Tongue (tissue), 1 donor: ENCODE measurements at regions not wholly inside any gene's neighbourhood (a gene's known extent, or its start where the extent isn't known, plus 50 kb on each side); places are given as distances from the start of the nearest gene placed in this dataset.

ENCODE experiments used
- DNase-seq: peaks from one replicate; pipeline ENCODE4 v3.0.0-alpha.2; 2015

DNA sequence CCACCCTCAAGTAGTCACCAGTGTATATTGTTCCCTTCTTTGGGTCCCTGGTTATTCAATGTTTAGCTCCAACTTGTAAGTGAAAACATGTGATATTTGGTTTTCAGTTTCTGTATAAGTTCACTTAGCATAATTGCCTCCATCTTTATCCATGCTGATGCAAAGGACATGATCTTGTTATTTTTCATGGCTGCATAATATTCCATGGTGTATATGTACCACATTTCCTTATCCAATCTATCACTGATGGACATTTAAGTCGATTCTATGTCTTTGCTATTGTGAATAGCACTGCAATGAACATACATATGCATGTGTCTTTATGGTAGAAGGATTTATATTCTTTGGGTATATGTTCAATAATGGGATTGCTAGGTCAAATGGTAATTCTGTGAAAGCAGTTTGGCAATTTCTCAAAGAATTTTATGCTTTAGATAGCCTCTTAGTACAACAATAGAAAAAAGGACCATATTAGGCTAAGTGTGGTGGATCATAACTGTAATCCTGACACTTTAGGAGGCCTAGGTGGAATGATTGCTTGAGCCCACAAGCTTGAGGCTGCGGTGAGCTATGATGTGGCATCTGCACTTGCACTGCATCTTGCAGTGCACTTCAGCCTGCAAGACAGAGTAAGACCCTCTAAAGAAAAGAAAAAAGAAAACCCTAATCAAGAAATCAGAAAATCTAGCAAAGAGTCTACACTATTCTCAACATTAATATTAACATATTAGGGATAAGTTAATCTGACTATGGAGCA, 468.5 kb upstream of the FAT3 start:
- no peak for DNase-seq

DNA sequence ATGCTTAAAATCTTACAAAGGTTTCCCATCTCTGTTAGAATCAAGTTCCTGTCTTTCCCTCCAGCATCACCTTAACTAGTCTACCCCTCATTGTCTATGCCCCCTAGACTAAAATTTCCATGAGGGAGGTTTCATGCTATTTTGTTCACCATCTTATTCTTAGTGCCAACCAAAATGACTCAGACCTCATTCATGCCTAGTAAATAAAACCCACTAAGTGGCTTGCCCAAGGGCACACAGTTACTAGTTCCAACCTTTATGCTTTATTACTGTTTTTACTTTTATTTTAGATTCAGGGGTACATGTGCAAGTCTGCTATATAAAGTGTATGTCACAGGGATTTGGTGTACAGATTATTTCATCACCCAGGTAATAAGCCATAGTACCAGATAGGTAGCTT, 469.1 kb upstream of the FAT3 start:
- no peak for DNase-seq

DNA sequence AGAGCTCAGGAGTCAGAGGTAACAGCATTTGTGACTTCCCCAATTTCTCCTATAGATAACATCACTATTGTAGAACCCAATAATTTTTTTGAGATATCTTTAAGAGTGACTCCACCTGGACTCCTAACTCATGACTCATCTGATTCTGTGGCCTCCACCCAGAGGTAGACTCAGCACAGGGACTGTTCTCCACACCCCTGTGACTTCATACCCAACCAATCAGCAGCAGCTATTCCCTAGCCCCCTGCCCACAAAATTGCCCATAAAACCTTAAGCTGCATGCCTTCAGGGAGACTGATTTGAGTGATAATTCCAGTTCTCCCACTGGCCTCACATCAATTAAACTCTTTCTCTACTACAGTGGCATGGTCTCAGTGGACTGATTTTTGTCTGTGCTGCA, 475.4 kb upstream of the FAT3 start:
- no peak for DNase-seq

DNA sequence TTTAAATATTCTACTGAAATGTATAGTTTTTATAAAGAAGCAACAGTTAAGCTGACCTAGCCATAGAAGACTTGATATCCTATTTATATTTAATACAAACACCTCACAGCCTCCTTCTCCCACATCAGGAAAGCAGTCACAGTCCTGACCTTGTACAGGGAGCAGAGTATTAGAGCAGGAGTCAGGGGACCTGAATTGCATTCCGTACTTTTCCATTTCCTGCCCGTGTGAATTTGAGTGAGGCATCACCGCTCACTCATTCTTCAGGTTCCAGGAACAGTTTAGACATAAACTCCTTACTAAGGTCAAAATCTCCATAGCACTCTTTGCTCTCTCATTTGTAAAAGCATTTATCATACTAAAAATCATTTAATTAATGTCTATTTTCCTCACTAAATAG, 482.5 kb upstream of the FAT3 start:
- DNase-seq, result no peak

DNA sequence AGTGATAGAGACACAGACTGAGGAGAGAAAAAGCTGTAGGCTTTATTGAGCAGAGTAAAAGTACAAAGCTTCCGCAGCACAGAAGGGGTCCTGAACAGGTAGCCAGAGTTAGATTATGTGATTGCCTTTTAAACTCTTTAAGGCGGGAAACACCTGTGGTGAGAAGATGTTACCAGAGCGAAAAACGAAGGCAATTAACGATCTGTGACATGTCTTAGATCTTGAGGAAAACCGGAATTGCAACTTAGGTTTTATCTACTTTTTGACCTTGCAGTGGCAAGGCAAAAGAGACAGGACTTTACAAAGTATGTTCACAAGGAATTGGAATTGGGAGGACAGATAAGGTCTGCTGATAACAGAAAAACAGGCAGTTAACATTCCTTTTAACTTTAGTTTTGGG, 493.6 kb upstream of the FAT3 start:
- DNase-seq, result no peak

DNA sequence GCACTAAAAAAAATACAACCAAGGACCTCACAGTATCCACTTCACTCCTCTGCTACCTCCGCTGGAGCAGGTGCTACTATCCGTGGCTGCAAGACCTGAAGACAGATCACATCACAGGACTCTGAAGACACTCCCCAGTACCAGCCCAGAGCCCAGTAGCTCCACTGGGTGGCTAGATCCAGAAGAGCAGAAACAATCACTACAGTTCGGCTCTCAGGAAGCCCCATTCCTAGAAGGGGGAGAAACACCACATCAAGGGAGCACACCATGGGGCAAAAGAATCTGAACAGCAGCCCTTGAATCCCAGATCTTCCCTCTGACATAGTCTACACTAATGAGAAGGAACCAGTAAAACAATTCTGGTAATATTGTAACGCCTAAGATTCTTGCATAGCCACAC, 494.0 kb upstream of the FAT3 start:
- no peak for DNase-seq

DNA sequence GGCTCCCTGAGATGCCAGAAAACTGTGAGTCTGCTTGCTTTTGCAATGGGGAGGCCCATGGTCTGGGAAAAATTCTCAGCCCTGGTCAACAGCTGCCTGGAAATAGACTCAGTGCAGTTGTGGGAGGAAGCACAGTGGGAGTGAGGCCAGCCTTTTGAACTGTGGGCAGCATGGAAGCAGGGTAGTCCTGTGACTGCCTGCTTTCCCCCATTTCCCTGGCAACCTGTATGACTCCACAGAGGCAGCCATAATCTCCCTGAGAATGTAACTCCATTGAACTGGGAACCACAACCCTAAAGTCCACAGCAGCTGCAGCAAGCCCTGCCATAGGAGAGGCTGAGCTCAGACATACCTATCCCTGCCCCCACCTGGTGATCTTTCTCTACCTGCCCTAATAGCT, 494.6 kb upstream of the FAT3 start:
- no peak for DNase-seq

DNA sequence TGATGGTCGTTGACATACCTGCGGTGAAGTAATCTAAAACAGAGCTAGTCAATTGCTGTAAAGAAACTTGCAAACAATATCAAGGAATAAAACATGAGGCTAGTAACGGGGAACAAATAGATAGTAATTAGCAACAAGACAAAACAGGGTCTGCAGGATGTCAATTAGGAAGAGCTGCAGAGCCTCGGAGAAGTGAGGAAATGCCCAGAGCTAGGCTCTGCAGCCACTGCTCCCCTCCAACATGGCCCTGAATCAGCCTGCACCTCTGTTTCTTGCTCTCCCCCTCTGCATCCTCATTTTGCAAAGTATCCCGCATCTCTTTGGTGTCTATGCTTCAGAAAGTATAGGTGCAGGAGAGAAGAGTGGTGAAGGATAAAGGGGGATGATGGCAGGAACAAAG, 507.4 kb upstream of the FAT3 start:
- no peak for DNase-seq

DNA sequence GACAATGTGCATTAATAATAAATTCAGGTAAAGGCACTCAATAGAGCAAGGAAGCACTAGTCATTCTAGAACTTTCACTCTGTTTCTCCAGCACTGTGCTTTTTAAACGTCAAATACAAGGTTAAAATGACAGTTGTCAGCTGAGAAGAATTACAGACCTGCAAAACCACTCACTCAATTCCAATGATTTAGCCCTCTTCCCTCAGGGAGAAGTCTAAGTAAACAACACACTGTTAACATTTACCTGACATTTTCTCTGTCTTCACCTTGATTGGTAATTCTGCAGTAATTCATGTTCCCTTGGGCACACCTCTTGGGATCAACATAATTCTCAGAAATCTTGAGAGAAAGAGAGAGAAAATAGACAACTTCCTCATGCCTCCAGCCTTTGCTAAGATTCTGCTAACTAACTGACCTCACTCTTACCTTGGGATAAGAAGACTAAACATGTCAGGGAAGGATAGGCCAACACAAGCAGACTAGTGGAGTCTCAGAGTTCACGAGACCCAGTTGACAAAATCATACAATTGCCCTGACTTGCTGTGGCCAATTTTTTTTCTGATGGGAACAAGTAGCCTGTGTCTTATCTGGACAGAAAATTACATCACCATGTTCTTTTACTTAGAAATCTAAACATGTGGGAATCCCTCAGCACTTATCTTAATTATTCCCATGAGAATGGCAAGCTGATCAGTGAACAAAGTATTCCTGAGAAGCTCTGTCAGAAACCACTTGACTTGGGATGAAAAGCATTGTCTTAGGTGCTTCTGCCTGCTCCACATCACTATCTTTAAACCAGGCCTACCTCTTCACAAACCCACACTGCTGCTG, 516.8 kb upstream of the FAT3 start:
- DNase-seq, result peak; percentile 42

DNA sequence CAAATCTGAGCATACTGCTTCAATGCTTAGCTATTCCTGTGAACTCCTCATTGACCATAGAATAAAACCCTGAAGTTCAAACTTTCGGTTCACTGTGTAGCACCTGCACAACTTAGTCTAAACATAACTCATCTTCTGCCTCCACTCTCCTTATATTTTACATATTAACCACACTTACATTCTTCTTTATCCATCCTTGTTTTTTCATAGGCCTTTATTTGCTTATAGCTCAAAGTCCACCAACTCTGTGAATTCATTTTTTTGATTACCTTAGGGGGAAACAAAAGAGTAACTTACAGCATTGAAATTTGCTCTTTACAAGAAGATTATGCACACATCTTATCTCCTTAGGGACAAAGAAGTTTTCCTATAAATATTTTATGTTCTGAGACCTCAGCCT, 521.6 kb upstream of the FAT3 start:
- no peak for DNase-seq

DNA sequence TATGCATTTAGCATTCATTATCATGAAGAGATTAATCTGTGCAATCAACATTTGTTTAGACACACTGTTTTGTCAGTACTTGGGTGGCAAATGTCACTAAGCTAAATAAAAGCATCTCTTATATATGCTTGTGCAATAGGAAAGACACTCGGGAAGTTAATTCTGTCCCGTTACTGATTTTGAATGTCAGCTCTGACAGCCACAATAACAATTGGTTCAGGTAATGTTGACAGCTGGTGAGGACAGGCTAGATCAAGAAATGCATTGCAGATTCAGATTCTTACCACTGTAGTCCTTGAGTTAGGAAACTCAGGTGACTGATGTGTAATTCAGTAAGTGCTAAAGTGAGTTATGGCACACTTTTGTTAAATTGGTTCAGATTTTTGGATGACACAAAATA, 523.8 kb upstream of the FAT3 start:
- DNase-seq, result no peak

DNA sequence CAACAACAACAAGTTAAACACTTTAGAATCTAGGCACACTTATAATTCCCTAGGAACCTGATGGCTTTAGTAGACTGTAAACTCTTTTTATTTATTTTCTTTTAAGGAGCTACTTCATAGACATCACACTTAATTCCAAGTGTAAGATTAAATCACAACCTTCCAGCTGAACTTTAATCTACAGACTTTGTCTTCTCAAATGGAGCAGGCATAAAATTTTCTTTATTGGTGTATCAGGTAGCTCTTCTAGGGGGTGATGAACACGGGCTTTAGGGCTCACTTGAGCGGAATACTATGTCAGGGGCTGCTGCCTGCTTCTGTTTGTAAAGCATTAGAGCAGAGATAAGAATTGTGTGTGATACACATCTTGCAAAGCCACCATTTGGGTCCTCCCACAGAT, 525.8 kb upstream of the FAT3 start:
- no peak for DNase-seq

DNA sequence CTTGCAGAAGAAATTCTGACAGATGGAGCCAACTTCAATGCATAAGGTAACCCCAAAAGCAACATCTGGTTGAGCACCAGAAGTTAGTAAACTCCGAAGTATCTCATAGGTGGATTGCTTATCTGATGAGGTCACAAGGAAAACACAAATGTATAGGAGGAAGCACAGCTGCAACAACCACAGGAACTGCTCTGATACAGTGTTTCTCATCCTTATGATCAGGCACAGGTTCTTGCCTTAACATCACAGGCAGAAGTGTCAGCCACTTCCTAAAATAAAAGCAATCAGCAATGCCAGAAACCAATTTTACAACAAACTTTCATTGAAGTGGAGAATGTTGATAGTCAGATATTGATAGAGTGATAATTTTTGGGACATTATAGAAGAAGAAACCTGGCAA, 530.3 kb upstream of the FAT3 start:
- no peak for DNase-seq

DNA sequence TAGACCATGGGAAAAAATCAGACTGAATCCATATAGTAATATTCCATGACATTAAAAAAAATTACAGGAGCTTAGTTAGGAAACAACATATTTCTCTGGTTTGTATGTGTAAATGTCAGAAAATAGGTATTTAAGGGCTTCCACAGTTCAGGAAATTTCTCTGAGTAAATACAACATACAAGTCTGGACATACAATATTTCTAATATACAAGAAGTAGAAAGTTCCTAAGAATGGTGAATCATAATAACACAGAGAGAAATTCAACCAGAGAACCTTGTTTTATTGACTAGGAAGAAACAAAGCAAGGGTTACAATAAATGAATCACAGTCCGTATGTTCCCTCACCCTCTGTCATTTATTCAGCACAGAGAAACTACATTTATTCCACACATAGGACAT, 532.7 kb upstream of the FAT3 start:
- DNase-seq, result no peak

DNA sequence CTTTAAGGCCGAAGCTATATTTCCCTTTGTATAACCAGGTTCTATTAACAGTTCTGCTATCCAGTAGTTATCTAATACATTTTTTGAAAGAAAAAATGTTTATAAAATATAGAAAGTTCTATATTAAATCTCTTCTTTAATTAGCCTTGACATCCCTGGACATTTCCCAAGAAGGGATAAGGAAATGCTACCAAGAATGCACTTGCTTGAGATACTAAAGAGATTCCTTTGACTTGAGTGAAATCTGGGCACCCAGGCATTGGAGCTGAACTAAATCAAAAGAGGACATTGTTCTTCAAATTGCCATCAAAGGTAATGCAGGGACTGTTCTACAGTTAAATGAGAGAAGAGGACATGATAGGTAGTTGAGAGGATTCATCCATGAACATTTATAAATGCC, 535.9 kb upstream of the FAT3 start:
- DNase-seq, result no peak

DNA sequence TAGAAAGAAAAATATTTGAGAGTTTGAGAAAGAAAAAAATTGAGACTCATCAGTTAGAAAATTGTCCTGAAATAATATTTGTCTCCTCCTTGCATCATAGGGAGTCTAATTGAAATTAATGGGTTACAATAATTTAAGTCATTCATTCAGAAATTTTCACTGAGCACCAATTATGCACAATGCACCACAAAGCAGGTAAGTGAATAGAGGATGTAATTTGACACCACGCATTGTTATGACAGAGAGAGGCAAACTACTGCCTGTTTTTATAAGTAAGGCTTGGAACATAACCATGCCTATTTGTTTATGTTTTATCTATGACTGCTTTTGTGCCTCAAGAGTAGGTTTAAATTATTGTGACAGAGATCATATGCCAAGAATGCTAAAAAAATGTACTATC, 537.9 kb upstream of the FAT3 start:
- DNase-seq, result no peak

DNA sequence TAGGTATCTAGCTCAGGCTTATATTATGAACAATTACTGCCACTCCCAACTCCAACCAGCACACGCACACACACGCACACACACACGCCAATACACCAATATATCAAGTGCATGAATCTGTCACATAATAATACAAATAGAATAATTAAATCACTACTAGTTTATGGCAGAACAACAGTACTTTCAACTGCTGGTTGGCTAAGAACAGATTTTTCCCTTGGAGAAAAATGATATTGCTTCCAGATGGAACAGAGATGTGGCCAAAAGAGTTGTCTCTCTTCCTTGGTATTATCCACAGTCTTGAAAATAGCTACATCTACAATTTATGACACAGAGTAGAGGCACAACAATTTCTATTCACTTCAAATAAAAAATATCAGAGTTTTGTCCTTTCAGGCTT, 538.3 kb upstream of the FAT3 start:
- DNase-seq, result peak; percentile 9

DNA sequence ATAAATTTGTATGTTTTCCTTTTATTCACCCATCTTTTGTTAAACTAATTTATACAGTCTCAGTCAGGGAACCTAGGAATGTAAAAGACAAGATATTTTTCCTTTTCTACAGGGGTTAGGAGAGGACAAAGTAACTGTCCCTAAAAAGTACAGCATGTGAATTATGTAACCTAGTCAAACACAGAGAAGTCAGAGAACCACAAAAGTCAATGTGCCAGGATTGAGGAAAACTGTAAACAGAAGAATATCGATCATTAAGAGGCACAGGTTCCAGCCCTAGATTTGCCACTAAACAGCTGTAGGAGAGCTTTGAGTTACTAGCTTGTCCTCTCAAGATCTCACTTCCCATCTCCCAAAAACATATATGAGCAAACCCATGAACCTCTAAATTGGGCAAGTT, 550.9 kb upstream of the FAT3 start:
- no peak for DNase-seq

DNA sequence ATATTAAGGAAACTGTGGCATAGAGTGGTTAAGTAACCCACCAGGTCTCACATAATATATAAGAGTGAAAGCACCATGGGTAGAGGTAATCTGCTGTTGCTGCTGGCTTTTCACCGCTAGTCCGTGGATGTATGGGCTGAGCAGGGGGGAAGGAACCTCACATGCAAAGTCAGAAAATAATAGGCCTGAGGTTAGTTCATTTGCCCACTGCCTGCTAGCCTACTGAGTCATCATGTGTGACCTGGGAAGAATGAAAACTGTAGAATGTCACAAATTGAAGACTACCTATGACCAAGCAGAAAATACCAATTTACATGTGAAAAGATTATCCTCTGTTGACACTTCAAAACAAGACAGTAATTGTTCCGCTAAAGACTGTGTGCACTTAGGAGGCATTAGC, 560.1 kb upstream of the FAT3 start:
- no peak for DNase-seq

DNA sequence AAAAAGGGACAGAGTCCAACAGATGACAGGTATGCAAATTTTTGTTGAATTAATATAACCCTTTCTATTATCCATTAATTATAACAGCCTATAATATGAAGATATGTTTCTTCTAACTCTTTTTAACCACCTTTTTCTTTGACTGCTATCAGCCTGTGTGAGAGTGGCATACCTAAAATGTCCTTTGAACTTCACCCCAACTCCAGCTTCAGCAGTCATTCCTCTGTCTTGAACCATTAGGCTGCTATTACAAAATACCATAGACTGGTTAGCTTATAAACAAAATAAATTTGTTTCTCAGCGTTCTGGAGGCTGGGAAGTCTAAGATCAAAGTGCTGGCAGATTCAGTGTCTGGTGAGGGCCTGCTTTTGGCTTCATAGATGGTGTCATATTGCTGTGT, 564.6 kb upstream of the FAT3 start:
- no peak for DNase-seq

DNA sequence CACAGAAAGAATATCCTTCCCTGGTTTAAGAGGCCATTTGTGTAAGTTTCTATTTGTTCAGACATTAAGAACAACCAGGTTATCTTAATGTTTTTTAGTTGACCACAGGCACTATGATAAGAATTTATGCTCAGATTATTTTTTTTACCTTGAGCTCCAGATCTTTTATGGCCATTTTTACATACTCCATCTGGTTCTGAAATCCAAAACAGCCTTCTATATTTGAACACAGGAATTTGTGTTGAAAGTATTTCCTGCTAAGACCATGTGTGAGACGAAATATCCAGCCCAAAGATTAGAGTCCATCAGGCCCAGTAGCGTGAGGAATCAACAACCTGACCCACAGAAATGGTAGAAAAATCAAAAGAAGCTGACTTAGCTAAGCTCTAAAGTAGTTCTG, 569.9 kb upstream of the FAT3 start:
- DNase-seq, result no peak

DNA sequence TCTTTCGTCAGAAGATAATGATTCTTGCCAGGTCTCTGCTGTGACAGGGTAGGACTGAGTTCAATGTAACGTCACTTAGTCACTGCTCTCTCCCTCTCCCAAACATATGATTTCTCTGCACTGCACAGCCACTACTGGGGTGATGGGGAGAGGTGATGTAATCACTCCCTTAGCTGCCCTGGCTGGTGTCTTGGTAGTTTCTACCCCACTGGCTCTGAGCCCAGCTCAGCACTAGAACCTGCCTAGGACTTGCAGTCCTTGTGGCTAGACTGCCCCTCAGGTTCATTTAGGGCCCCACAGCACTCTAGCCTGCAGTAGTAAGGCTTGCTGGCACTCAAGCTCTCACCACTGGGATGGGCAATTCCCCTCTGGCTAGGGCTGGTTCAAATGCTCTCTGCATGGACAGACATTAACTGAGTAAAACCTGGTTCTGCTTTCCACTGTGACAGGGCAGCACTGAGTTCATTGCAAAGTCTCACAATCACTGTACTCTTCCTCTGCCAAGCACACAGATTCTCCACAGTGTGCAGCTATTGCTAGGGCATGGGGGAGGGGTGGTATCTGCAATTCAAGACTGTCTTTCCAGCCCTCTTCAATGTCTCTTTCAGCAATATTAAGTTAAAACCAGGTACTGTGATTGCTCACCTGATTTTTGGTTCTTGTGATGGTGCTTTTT, 571.4 kb upstream of the FAT3 start:
- no peak for DNase-seq

DNA sequence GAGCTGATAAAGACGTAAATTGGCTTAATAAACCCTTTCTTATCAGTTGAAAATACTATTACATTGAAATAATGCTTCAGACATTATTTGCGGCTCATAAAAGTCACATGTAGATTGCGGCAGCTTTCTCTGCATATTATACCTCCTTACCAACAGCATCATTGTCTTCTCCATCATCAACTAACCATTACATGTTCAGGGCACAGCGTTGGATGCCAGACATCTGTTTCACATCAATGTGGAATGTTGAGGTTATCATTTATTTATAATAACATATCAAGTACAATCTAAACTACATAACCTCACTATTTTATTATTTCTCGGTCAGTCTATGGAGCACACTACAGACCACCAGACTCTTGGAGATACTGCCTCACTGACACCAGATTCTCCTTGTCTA, 573.8 kb upstream of the FAT3 start:
- DNase-seq, result no peak

DNA sequence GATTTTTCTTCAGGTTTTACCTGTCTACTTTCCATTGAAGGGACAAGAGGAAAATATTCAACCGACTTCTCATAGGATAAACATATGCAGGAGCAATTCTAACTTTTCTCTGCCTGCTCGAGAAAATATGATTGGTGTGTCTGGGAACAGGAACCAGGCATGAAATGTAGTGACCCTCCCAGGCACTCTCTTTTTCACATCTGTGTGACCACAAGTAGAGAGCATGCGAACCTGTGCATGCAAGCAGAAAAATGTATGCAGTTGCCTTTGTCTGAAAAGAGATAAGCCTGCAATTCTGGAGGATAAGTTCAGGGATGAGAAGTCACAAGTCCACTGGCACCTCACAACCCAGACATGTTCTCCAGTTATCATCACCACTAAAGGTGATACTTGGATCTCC, 583.5 kb upstream of the FAT3 start:
- DNase-seq, result no peak
